GM12878 (cell line): ENCODE measurements at regions not wholly inside any gene's neighbourhood (a gene's known extent, or its start where the extent isn't known, plus 50 kb on each side); places are given as distances from the start of the nearest gene placed in this dataset.

Source experiments
- ATAC-seq: fragments of 200-7000 bp; cut with Tn5 transposase; 3 replicates; pipeline ENCODE4 v1.9.1; 2020; ENCODE audit warnings: mild to moderate bottlenecking, moderate library complexity
- BruUV-seq: library from RNA; stranded (reverse); fragments of 400-500 nt; replicated peaks from 2 replicates; lab custom pipeline; 2021; lab: Mats Ljungman, UMichigan
- CTCF ChIA-PET: fragments of 300-600 bp; sonication (Branson Sonifier 250); formaldehyde crosslinking; extraction: SDS; loops from one replicate; lab custom pipeline; 2021; ENCODE audit warnings: inconsistent platforms; lab: Yijun Ruan, JAX
- POLR2A ChIA-PET: fragments of 350-600 bp; formaldehyde crosslinking; extraction: SDS; loops from one replicate; lab custom pipeline; 2021; ENCODE audit warnings: inconsistent platforms; lab: Charles Lee
- RAD21 ChIA-PET: fragments of 300-600 bp; sonication (Branson Sonifier 250); formaldehyde crosslinking; loops from one replicate; lab custom pipeline; 2023; ENCODE audit warnings: antibody characterized with exemption; ENCODE audit not compliant: unreplicated experiment; lab: Charles Lee
- SMC1A ChIA-PET: fragments of 300-600 bp; sonication (Branson Sonifier 250); formaldehyde crosslinking; loops from one replicate; lab custom pipeline; 2023; ENCODE audit not compliant: unreplicated experiment, uncharacterized antibody; lab: Charles Lee
- DNase-seq: peaks from one replicate; pipeline ENCODE4 v3.0.0-alpha.2; 2011; ENCODE audit warnings: low read depth, low spot score
- FAIRE-seq: peaks from 3 replicates; lab custom pipeline; 2011; peaks lifted over from hg19 to GRCh38; lab: Jason Lieb, UNC
- H2AFZ ChIP-seq: 2 replicates; pipeline ENCODE4 v1.6.0; 2011; ENCODE audit warnings: low read depth, low read length, control low read depth; ENCODE audit not compliant: control insufficient read depth
- H3K27ac ChIP-seq: 2 replicates; pipeline ENCODE4 v1.5.1; 2011; ENCODE audit warnings: control low read depth; ENCODE audit not compliant: control insufficient read depth, insufficient read depth
- H3K27me3 ChIP-seq, 2 experiments: replicated peaks in 1 of 2; 2 replicates each; pipeline versions ENCODE4 v1.6.0 to v1.6.1; 2011; ENCODE audit warnings: low read length in 1 of 2; ENCODE audit not compliant: control insufficient read depth in 2 of 2, insufficient read depth in 2 of 2
- H3K36me3 ChIP-seq, 2 experiments: 2 replicates each; pipeline ENCODE4 v1.5.1; 2011; ENCODE audit warnings: low read length in 1 of 2; ENCODE audit not compliant: control insufficient read depth in 2 of 2, insufficient read depth in 2 of 2
- H3K4me1 ChIP-seq: 2 replicates; pipeline ENCODE4 v1.6.1; 2011; ENCODE audit warnings: mild to moderate bottlenecking, low read length, moderate library complexity, mixed read lengths; ENCODE audit not compliant: control insufficient read depth, insufficient read depth
- H3K4me2 ChIP-seq: 2 replicates; pipeline ENCODE4 v1.6.0; 2011; ENCODE audit warnings: control low read depth; ENCODE audit not compliant: control insufficient read depth, insufficient read depth
- H3K4me3 ChIP-seq: fragments of 200-600 bp; sonication (generic); 2 replicates; pipeline ENCODE4 v1.5.1; 2016
- H3K79me2 ChIP-seq: 2 replicates; pipeline ENCODE4 v1.6.0; 2011; ENCODE audit warnings: low read length; ENCODE audit not compliant: control insufficient read depth, insufficient read depth
- H3K9ac ChIP-seq: 2 replicates; pipeline ENCODE4 v1.8.0; 2011; ENCODE audit warnings: low read length, control low read depth, mixed read lengths; ENCODE audit not compliant: control insufficient read depth, insufficient read depth
- H3K9me3 ChIP-seq: replicated peaks from 3 replicates; pipeline ENCODE4 v1.5.1; 2011; ENCODE audit warnings: mild to moderate bottlenecking, low read length; ENCODE audit not compliant: control insufficient read depth, insufficient read depth
- H4K20me1 ChIP-seq: 2 replicates; pipeline ENCODE4 v1.6.0; 2011; ENCODE audit not compliant: control insufficient read depth, insufficient read depth
- ATF7 ChIP-seq: fragments of 450-650 bp; IDR thresholded peaks from 2 replicates; pipeline ENCODE4 v1.6.1; 2016; ENCODE audit warnings: low read depth, mild to moderate bottlenecking
- CBFB ChIP-seq: IDR thresholded peaks from 2 replicates; pipeline ENCODE4 v1.6.1; 2016; ENCODE audit warnings: antibody characterized with exemption, low read depth
- CHD4 ChIP-seq: fragments of 200-600 bp; sonication (generic); IDR thresholded peaks from 2 replicates; pipeline ENCODE4 v1.6.1; 2016; ENCODE audit warnings: mild to moderate bottlenecking
- CTCF ChIP-seq, 3 experiments: IDR thresholded peaks in 2 of 3; conservative IDR thresholded peaks in 1 of 3; 2 replicates each; pipeline ENCODE4 v1.5.1; 2011; ENCODE audit warnings: low read depth in 3 of 3, low read length in 3 of 3, mild to moderate bottlenecking in 3 of 3, control low read depth in 2 of 3, moderate library complexity in 2 of 3, inconsistent platforms in 1 of 3, mixed read lengths in 1 of 3; ENCODE audit not compliant: control insufficient read depth in 2 of 3, insufficient read depth in 1 of 3; ENCODE audit errors: extremely low read depth in 1 of 3
- FOXM1 ChIP-seq: IDR thresholded peaks from 2 replicates; pipeline ENCODE4 v1.6.1; 2012; ENCODE audit warnings: low read depth, mild to moderate bottlenecking, inconsistent platforms, low read length, moderate library complexity
- IRF3 ChIP-seq: fragments of 450-650 bp; IDR thresholded peaks from 2 replicates; pipeline ENCODE4 v1.6.1; 2014; ENCODE audit warnings: mild to moderate bottlenecking
- IRF4 ChIP-seq: IDR thresholded peaks from 2 replicates; pipeline ENCODE4 v1.6.1; 2011; ENCODE audit warnings: low read depth, low read length
- SIX5 ChIP-seq: IDR thresholded peaks from 2 replicates; pipeline ENCODE4 v1.6.1; 2011; ENCODE audit warnings: mild to moderate bottlenecking, low read depth, low read length, moderate library complexity; ENCODE audit not compliant: severe bottlenecking
- SMAD5 ChIP-seq: IDR thresholded peaks from 2 replicates; pipeline ENCODE4 v1.6.1; 2016; ENCODE audit warnings: antibody characterized with exemption, low read depth
- SUPT20H ChIP-seq: IDR thresholded peaks from 2 replicates; pipeline ENCODE4 v1.6.1; 2011; ENCODE audit warnings: low read depth, mild to moderate bottlenecking, low read length, moderate library complexity, borderline replicate concordance; ENCODE audit not compliant: control insufficient read depth
- YBX1 ChIP-seq: fragments of 450-650 bp; IDR thresholded peaks from 2 replicates; pipeline ENCODE4 v1.6.1; 2016; ENCODE audit warnings: antibody characterized with exemption
- in situ Hi-C: fragments of 300-500 bp; cut with MboI; formaldehyde crosslinking; loops from 9 replicates; pipeline ENCODE4 v1.14.3; 2018; ENCODE audit warnings: mixed read lengths
- intact Hi-C: fragments of 100-400 bp; cut with micrococcal nuclease; formaldehyde crosslinking; loops from one replicate; pipeline ENCODE4 v1.14.2; 2022; ENCODE audit not compliant: unreplicated experiment

GRCh38 chr6:140571145-140571544 lies 1196.7 kb upstream of the CITED2 start:
- in situ Hi-C loops: no loop called here
- Histone ChIP-seq H4K20me1 (no peaks in the 10 kb centered on the region), H3K27me3 (no peaks in the 10 kb centered on the region), H3K4me1 (no peaks in the 10 kb centered on the region), H3K9ac (no peak overlapping the region), H3K79me2 (no peaks in the 10 kb centered on the region), H3K9me3 (no peaks in the 10 kb centered on the region), H3K4me2 (no peak overlapping the region), H3K27ac (no peak overlapping the region), H2AFZ (no peak overlapping the region), H3K36me3 (no peaks in the 10 kb centered on the region), H3K4me3 (no peak overlapping the region)
- ChIA-PET RAD21 (no interaction called here), POLR2A (no interaction called here), CTCF (no interaction called here), SMC1A (interaction anchor here (0.8 to 2.3 kb wide), 4 partner anchors 14 to 30 kb away, joined by 3 to 7 read pairs (median 4); no protein-coding TSS in a partner anchor)
- ATAC-seq (no peak), FAIRE-seq (no peak), DNase-seq (no peak)
- intact Hi-C loops: no loop called here
- BruUV-seq: no TSS peak
- TF ChIP-seq CTCF (IDR thresholded peaks at IDR 0.05 in 2 of 3, conservative IDR thresholded peaks at IDR 0.05 in 1 of 3; ENCODE audit: control insufficient read depth in 2 of 3, extremely low read depth in 1 of 3, insufficient read depth in 1 of 3, low read depth in 3 of 3, low read length in 3 of 3) (no peak), CBFB (no peak), ATF7 (no peak), IRF3 (no peak), IRF4 (no peak), SUPT20H (no peak), SIX5 (no peak), CHD4 (no peak), YBX1 (no peak), FOXM1 (no peak), SMAD5 (no peak)
